GM12892 (cell line): ENCODE measurements at regions not wholly inside any gene's neighbourhood (a gene's known extent, or its start where the extent isn't known, plus 50 kb on each side); places are given as distances from the start of the nearest gene placed in this dataset.

Experiments used
- POLR2A ChIP-seq: IDR thresholded peaks from 2 replicates; pipeline ENCODE4 v1.6.1; 2011; ENCODE audit warnings: low read depth, low read length, control low read depth
- TAF1 ChIP-seq: IDR thresholded peaks from 2 replicates; pipeline ENCODE4 v1.6.1; 2011; ENCODE audit warnings: low read depth, mild to moderate bottlenecking, control low read depth, low read length, borderline replicate concordance

DNA sequence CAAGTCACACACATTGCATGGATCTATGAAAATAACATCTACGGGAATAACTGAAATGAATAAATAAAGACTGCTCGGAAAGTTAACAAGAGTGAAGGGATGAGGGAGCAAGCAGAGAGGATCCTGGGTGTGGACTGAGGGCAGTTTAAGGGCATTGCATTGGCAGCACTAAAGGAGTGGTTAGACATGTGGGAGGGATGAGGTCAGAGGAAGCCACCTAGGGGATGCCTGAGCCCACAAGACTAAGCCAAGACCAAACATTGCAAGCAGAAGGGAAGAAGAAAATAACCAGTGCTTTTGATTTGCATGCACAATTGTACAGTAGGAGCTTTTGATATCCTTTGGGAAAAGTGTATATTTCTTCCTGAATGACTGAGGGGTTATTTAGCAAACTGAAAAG, 106.1 kb downstream of the MSL3 start:
- TF ChIP-seq POLR2A (no peak), TAF1 (no peak)
